K562 (cell line): ENCODE measurements at regions not wholly inside any gene's neighbourhood (a gene's known extent, or its start where the extent isn't known, plus 50 kb on each side); places are given as distances from the start of the nearest gene placed in this dataset.

ENCODE experiments used
- BACH1 ChIP-seq: fragments of 200-800 bp; sonication (Bioruptor generic); IDR thresholded peaks from 2 replicates; pipeline ENCODE4 v1.6.1; 2016; ENCODE audit warnings: missing genetic modification characterization, missing compliant biosample characterization
- CTCF ChIP-seq, 3 experiments: IDR thresholded peaks in 2 of 3; conservative IDR thresholded peaks in 1 of 3; 2 replicates each; pipeline ENCODE4 v1.5.1; 2011 to 2012; ENCODE audit warnings: low read length in 3 of 3, mild to moderate bottlenecking in 3 of 3, control low read depth in 2 of 3, improper control_type of control experiment in 1 of 3, inconsistent platforms in 1 of 3, low read depth in 1 of 3, mixed read lengths in 1 of 3, moderate library complexity in 1 of 3; ENCODE audit not compliant: insufficient read depth in 2 of 3
- FOXA1 ChIP-seq: fragments of 450-650 bp; IDR thresholded peaks from 2 replicates; pipeline ENCODE4 v1.6.1; 2016; ENCODE audit warnings: mild to moderate bottlenecking, borderline replicate concordance
- FOXK2 ChIP-seq, 2 experiments: fragments of 450-650 bp; IDR thresholded peaks in 1 of 2; conservative IDR thresholded peaks in 1 of 2; 2 replicates each; pipeline ENCODE4 v1.6.1; 2016; ENCODE audit warnings: low read depth in 2 of 2, mild to moderate bottlenecking in 1 of 2
- HNRNPUL1 ChIP-seq: fragments of 200-400 bp; formaldehyde crosslinking; IDR thresholded peaks from 2 replicates; pipeline ENCODE4 v1.6.1; 2017; ENCODE audit warnings: low read length
- ILK ChIP-seq: fragments of 450-650 bp; IDR thresholded peaks from 2 replicates; pipeline ENCODE4 v1.6.1; 2016; ENCODE audit warnings: missing genetic modification characterization, low read depth, mild to moderate bottlenecking, missing compliant biosample characterization, moderate library complexity, borderline replicate concordance
- MXI1 ChIP-seq: IDR thresholded peaks from 2 replicates; pipeline ENCODE4 v1.6.1; 2011; ENCODE audit warnings: low read depth, mild to moderate bottlenecking, improper control_type of control experiment, low read length
- NRF1 ChIP-seq, 2 experiments: fragments of 450-650 bp; IDR thresholded peaks in 1 of 2; conservative IDR thresholded peaks in 1 of 2; 2 replicates each; pipeline ENCODE4 v1.6.1; 2014; ENCODE audit warnings: mild to moderate bottlenecking in 2 of 2
- PATZ1 ChIP-seq: fragments of 250-450 bp; sonication (Bioruptor Pico); IDR thresholded peaks from 2 replicates; pipeline ENCODE4 v1.5.0; 2020; ENCODE audit warnings: mild to moderate bottlenecking, borderline replicate concordance
- POLR2AphosphoS5 ChIP-seq: IDR thresholded peaks from 2 replicates; pipeline ENCODE4 v1.6.1; 2011; ENCODE audit warnings: mild to moderate bottlenecking, low read depth, low read length, moderate library complexity; ENCODE audit not compliant: control insufficient read depth, insufficient read depth
- POLR3G ChIP-seq: IDR thresholded peaks from 2 replicates; pipeline ENCODE4 v1.6.1; 2011; ENCODE audit not compliant: insufficient read length, insufficient replicate concordance; ENCODE audit errors: extremely low read depth
- TSHZ1 ChIP-seq: fragments of 250-450 bp; sonication (Bioruptor Pico); IDR thresholded peaks from 2 replicates; pipeline ENCODE4 v1.4.0; 2020; ENCODE audit warnings: mild to moderate bottlenecking, moderate library complexity
- UBTF ChIP-seq, 2 experiments: IDR thresholded peaks; 2 replicates each; pipeline ENCODE4 v1.6.1; 2012; ENCODE audit warnings: improper control_type of control experiment in 2 of 2, low read depth in 2 of 2, low read length in 2 of 2, borderline replicate concordance in 1 of 2

DNA sequence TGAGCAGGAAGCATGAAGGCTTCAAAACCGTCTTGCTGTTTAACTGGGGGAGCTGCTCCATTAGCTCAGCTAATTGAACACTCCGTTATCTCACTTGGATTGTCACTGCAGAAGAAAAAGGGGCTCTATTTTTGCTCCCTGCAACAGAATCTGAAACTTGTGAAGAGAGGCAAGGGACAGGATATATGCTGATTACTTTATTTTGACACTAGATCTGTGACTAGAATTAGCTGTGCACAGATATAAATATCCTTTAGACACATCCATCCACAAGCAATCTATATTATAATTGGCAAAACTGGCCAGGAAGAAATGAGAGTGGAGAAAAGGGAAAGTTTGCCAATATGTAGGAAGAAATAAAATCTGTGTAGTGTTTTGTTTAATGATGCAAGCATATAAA is 700.1 kb upstream of the CHAC2 start:
- TF ChIP-seq TSHZ1 (no peak), FOXK2 (conservative IDR thresholded peaks at IDR 0.05 in 1 of 2, IDR thresholded peaks at IDR 0.05 in 1 of 2; ENCODE audit: low read depth in 2 of 2) (no peak), UBTF (IDR thresholded peaks at IDR 0.05; ENCODE audit: borderline replicate concordance in 1 of 2, low read depth in 2 of 2, low read length in 2 of 2) (no peak), POLR2AphosphoS5 (no peak), NRF1 (conservative IDR thresholded peaks at IDR 0.05 in 1 of 2, IDR thresholded peaks at IDR 0.05 in 1 of 2) (no peak), MXI1 (no peak), ILK (tag) (no peak), PATZ1 (CRISPR knock-in tag) (no peak), BACH1 (tag) (no peak), FOXA1 (no peak), POLR3G (no peak), HNRNPUL1 (no peak), CTCF (IDR thresholded peaks at IDR 0.05 in 2 of 3, conservative IDR thresholded peaks at IDR 0.05 in 1 of 3; ENCODE audit: insufficient read depth in 2 of 3, low read depth in 1 of 3, low read length in 3 of 3) (no peak)
